Rectal smooth muscle tissue (tissue), 1 donor: ENCODE measurements at regions not wholly inside any gene's neighbourhood (a gene's known extent, or its start where the extent isn't known, plus 50 kb on each side); places are given as distances from the start of the nearest gene placed in this dataset.

Experiments used
- H3K27ac ChIP-seq: one replicate; pipeline ENCODE4 v1.7.0; 2013; ENCODE audit warnings: low read depth, low read length, inconsistent platforms
- H3K27me3 ChIP-seq: one replicate; pipeline ENCODE4 v1.7.0; 2013; ENCODE audit warnings: low read length; ENCODE audit not compliant: control insufficient read depth, insufficient read depth
- H3K36me3 ChIP-seq: one replicate; pipeline ENCODE4 v1.7.0; 2013; ENCODE audit warnings: low read length; ENCODE audit not compliant: control insufficient read depth, insufficient read depth
- H3K4me1 ChIP-seq: one replicate; pipeline ENCODE4 v1.7.0; 2013; ENCODE audit warnings: low read length; ENCODE audit not compliant: control insufficient read depth, insufficient read depth
- H3K4me3 ChIP-seq: one replicate; pipeline ENCODE4 v1.7.0; 2013; ENCODE audit warnings: low read length
- H3K9ac ChIP-seq: one replicate; pipeline ENCODE4 v1.7.0; 2013; ENCODE audit warnings: low read length

DNA sequence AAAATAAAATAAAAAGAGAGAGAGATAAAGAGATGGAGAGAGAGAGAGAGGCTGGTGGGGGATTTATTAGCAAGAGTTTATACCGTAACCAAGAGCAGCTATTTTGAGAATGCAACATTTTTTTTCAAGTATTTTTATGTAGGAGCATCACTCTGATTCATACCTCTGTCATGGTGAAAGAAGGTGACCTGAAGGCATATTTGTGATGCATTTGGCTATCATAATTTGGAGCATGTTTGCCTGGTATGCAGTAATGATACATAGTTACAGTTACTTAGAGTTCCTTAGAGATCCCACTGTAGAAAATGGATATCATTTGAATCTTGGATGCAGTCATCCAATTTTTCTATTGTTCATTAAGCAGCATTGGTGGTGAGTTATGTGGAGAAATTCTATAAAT is 1472.4 kb downstream of the SI start:
- Histone ChIP-seq H3K9ac (no peak overlapping the region), H3K27me3 (no peaks in the 10 kb centered on the region), H3K4me3 (no peak overlapping the region)

DNA sequence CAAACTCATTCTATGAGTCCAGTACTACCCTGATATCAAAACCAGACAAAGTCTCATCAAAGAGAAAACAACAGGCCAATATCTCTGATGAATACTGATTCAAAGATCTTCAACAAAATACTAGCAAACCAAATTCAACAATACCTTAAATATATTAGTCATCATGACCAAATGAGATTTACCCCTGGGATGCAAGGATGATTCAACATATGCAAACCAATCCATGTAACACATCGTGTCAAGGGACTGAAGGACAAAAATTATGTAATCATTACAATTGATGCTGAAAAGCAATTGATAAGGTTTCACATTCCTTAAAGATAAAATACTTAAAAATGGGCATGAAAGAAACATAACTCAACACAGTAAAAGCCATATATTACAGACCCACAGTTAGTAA is 1476.9 kb downstream of the SI start:
- H3K9ac ChIP-seq: no peak overlapping the region
- no peaks in the 10 kb centered on the region for H3K4me1 ChIP-seq
- no peaks in the 10 kb centered on the region for H3K36me3 ChIP-seq
- H3K4me3 ChIP-seq: no peak overlapping the region
- no peaks in the 10 kb centered on the region for H3K27me3 ChIP-seq
- H3K27ac ChIP-seq: no peak overlapping the region

More for the DNA sequence above, 1472.4 kb downstream of the SI start:
- Histone ChIP-seq H3K36me3 (no peaks in the 10 kb centered on the region), H3K4me1 (no peaks in the 10 kb centered on the region), H3K27ac (no peak overlapping the region)

- Histone ChIP-seq H3K9ac (no peak overlapping the region), H3K27me3 (no peaks in the 10 kb centered on the region), H3K4me3 (no peak overlapping the region), H3K36me3 (no peaks in the 10 kb centered on the region), H3K27ac (no peak overlapping the region), H3K4me1 (no peaks in the 10 kb centered on the region)
These were observed 1491.0 kb downstream of the SI start for GRCh38 chr3:163587342-163587741.

DNA sequence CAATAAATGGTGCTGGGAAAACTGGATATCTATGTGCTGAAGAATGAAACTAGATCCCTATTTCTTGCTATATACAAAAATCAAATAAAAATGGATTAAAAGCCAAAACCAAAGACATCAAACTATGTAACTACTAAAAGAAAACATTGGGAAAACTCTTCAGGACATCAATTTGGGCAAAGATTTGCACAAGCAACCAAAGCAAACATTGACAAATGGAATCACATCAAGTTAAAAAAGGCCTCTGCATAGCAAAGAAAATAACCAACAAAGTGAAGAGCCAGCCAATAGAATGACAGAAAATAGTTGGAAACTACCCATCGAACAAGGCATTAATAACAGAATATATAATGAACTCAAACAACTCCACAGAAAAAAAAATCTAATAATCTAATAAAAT is 1495.3 kb downstream of the SI start:
- Histone ChIP-seq H3K36me3 (no peaks in the 10 kb centered on the region), H3K4me3 (no peak overlapping the region), H3K4me1 (no peaks in the 10 kb centered on the region), H3K27me3 (no peaks in the 10 kb centered on the region), H3K9ac (no peak overlapping the region), H3K27ac (no peak overlapping the region)

DNA sequence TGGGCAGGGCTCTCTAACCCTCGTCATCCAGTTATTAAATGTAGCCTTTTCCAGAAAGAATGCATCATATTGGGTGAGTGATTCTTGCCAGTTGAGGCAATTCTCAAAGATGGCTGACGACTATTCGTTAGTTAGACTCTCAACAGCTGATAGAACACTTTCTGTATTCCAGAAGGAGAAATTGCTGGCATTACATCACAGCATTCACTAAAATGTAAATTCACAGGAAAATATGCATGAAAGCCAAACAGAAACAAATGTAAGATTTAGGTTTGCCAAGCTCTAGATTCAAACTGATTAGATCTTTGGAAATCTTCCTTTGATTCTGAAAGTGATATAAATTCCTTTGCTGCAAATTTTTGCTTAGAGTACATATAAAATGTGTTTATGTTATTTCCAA is 1501.0 kb downstream of the SI start:
- H3K4me1 ChIP-seq: no peaks in the 10 kb centered on the region
- no peak overlapping the region for H3K27ac ChIP-seq
- H3K27me3 ChIP-seq: no peaks in the 10 kb centered on the region
- H3K4me3 ChIP-seq: no peak overlapping the region
- no peaks in the 10 kb centered on the region for H3K36me3 ChIP-seq
- H3K9ac ChIP-seq: no peak overlapping the region

GRCh38 chr3:163576314-163576713 is 1502.0 kb downstream of the SI start:
- Histone ChIP-seq H3K4me3 (no peak overlapping the region), H3K4me1 (no peaks in the 10 kb centered on the region), H3K27me3 (no peaks in the 10 kb centered on the region), H3K27ac (no peak overlapping the region), H3K9ac (no peak overlapping the region), H3K36me3 (no peaks in the 10 kb centered on the region)

DNA sequence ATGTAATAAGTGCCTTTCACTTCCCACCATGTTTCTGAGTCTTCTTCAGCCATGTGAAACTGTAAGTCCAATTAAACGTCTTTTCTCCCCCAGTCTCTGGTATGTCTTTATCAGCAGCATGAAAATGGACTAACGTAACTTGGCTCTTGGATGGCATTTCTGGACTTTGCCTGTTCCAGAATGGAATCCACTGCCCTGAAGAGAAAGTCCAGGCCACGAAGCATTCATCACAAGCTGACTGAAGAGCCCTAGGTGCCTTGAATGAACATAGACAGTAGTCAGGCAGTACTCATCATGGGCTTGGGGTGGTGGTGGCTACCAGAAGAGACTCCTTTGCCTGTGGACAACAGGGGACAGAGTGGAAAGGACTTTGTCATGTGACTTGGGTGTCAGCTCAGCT is 1505.0 kb downstream of the SI start:
- Histone ChIP-seq H3K9ac (no peak overlapping the region), H3K27me3 (no peaks in the 10 kb centered on the region), H3K4me1 (no peaks in the 10 kb centered on the region), H3K4me3 (no peak overlapping the region), H3K27ac (no peak overlapping the region), H3K36me3 (no peaks in the 10 kb centered on the region)

DNA sequence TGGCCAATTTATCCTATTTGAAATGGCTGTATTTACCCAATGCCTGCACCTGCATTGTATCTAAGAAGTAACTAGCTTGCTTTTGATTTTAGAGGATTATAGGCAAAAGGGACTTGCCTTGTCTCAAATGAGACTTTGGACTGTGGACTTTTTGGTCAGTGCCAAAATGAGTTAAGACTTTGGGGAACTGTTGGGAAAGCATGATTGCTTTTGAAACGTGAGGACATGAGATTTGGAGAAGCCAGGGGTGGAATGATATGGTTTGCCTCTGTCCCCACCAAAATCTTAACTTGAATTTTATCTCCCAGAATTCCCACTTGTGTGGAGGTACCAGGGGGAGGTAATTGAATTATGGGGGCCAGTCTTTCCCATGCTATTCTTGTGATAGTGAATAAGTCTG is 1505.4 kb downstream of the SI start:
- no peaks in the 10 kb centered on the region for H3K4me1 ChIP-seq
- H3K9ac ChIP-seq: no peak overlapping the region
- no peak overlapping the region for H3K27ac ChIP-seq
- H3K4me3 ChIP-seq: no peak overlapping the region
- no peaks in the 10 kb centered on the region for H3K27me3 ChIP-seq
- H3K36me3 ChIP-seq: no peaks in the 10 kb centered on the region

- Histone ChIP-seq H3K4me3 (no peak overlapping the region), H3K27ac (no peak overlapping the region), H3K9ac (no peak overlapping the region), H3K27me3 (no peaks in the 10 kb centered on the region), H3K4me1 (no peaks in the 10 kb centered on the region), H3K36me3 (no peaks in the 10 kb centered on the region)
These were observed 1514.8 kb downstream of the SI start for GRCh38 chr3:163563485-163563884.

- H3K27ac ChIP-seq: no peak overlapping the region
- no peaks in the 10 kb centered on the region for H3K4me1 ChIP-seq
- no peaks in the 10 kb centered on the region for H3K36me3 ChIP-seq
- H3K4me3 ChIP-seq: no peak overlapping the region
- no peaks in the 10 kb centered on the region for H3K27me3 ChIP-seq
- H3K9ac ChIP-seq: no peak overlapping the region
These were observed 1515.7 kb downstream of the SI start for GRCh38 chr3:163562625-163563024.

- H3K36me3 ChIP-seq: no peaks in the 10 kb centered on the region
- H3K4me3 ChIP-seq: no peak overlapping the region
- no peaks in the 10 kb centered on the region for H3K4me1 ChIP-seq
- H3K27me3 ChIP-seq: no peaks in the 10 kb centered on the region
- no peak overlapping the region for H3K27ac ChIP-seq
- H3K9ac ChIP-seq: no peak overlapping the region
These were observed 1517.1 kb downstream of the SI start for GRCh38 chr3:163561151-163561550.

GRCh38 chr3:163560459-163560858 is 1517.8 kb downstream of the SI start:
- Histone ChIP-seq H3K4me1 (no peaks in the 10 kb centered on the region), H3K27me3 (no peaks in the 10 kb centered on the region), H3K9ac (no peak overlapping the region), H3K36me3 (no peaks in the 10 kb centered on the region), H3K27ac (no peak overlapping the region), H3K4me3 (no peak overlapping the region)

- Histone ChIP-seq H3K9ac (no peak overlapping the region), H3K27me3 (no peaks in the 10 kb centered on the region), H3K27ac (no peak overlapping the region), H3K36me3 (no peaks in the 10 kb centered on the region), H3K4me1 (no peaks in the 10 kb centered on the region), H3K4me3 (no peak overlapping the region)
These were observed 1521.3 kb downstream of the SI start for GRCh38 chr3:163556813-163557523.
